GM12872 (cell line): ENCODE measurements at regions not wholly inside any gene's neighbourhood (a gene's known extent, or its start where the extent isn't known, plus 50 kb on each side); places are given as distances from the start of the nearest gene placed in this dataset.

Source experiments
- CTCF ChIP-seq: IDR thresholded peaks from 3 replicates; pipeline ENCODE4 v1.5.1; 2011; ENCODE audit warnings: low read depth, mild to moderate bottlenecking, low read length, moderate library complexity; ENCODE audit not compliant: insufficient read depth

DNA sequence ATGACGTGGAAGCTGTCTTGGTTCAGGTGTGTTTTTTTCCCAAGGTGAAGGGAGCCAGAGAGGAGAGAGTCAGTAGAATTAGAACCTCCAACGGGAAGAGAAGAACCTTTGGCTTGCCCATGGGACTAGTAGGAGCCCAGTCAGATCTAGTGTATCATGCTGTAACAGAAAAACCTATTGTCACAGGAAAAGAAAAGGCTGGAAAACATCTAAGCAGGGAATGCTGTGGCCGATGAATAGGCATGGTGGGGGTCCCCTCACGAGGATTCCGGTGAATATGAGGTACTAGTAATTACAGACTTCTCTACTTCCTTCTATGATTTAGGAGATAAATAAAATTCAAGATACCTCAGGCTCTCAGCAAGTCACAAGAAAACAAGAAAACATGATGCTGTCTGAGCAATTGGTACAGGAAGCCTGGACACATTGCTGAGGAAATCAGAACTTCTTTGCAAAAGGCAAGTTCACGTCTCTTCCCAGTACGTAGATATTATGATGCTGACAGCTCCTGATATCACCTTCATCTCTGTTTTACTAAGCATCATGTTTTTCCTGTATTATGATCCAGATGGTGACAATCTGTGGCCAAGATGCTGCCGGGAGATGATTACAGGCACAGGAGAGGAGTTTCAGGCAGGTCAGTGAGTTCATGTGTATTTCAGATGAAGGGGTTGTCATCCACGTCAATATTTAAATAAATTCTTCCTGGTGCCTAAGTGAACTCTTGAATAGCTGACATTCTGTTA lies 54.3 kb upstream of the NPY start:
- no peak for TF ChIP-seq CTCF

GRCh38 chr7:24231493-24231892 lies 52.5 kb upstream of the NPY start:
- no peak for TF ChIP-seq CTCF

DNA sequence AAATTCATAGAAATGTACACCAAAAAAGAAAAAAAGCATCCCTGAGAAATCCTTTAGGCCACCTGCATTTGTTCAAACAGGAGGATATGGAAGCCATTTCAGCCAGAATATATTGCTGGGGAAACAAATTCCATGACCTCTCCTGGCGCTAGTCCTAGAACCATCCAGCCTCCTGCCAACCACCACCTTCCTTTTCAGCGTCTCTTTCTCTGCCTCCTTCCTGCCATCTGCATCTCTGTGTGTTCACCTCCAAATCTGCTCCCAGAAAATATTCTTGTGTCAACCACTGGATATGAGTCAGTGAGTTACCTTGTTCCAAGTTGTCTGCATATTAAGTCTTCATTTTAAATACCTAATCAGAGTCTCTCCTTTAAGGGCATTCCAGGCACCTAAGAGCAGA lies 50.6 kb upstream of the NPY start:
- TF ChIP-seq CTCF: no peak
